Right atrium auricular region (tissue), 2 donors: ENCODE measurements at regions not wholly inside any gene's neighbourhood (a gene's known extent, or its start where the extent isn't known, plus 50 kb on each side); places are given as distances from the start of the nearest gene placed in this dataset.

ENCODE experiments used
- DNase-seq: peaks from one replicate; pipeline ENCODE4 v3.0.0-alpha.2; 2019; ENCODE audit warnings: low spot score
- H3K27ac ChIP-seq, 2 donors: fragments of 200-600 bp; sonication (generic); 1 replicate in 1 of 2; 2 replicates in 1 of 2; pipeline ENCODE4 v1.5.1; 2016 to 2019
- H3K27me3 ChIP-seq, 2 donors: fragments of 200-600 bp; sonication (generic); one replicate each; pipeline versions ENCODE4 v1.5.1 to v1.6.0; 2017 to 2019
- H3K36me3 ChIP-seq: fragments of 200-600 bp; sonication (generic); one replicate; pipeline ENCODE4 v1.5.1; 2016
- H3K4me1 ChIP-seq, 2 donors: fragments of 200-600 bp; sonication (generic); one replicate each; pipeline versions ENCODE4 v1.5.1 to v1.6.0; 2017 to 2019
- H3K4me3 ChIP-seq, 2 donors: fragments of 200-600 bp; sonication (generic); 1 replicate in 1 of 2; 2 replicates in 1 of 2; pipeline ENCODE4 v1.5.1; 2017 to 2019; ENCODE audit warnings: mild to moderate bottlenecking in 1 of 2, moderate library complexity in 1 of 2
- H3K9me3 ChIP-seq, 2 donors: fragments of 200-600 bp; sonication (generic); one replicate each; pipeline ENCODE4 v1.5.1; 2019
- CTCF ChIP-seq, 2 donors: fragments of 200-600 bp; sonication (generic); IDR thresholded peaks; one replicate each; pipeline ENCODE4 v1.5.1; 2019; ENCODE audit warnings: antibody characterized with exemption in 2 of 2

GRCh38 chr3:163684651-163685050 is 1393.6 kb downstream of the SI start:
- Histone ChIP-seq H3K36me3 (no peaks in the 10 kb centered on the region), H3K27ac (no peak overlapping the region), H3K27me3 (no peaks in the 10 kb centered on the region), H3K9me3 (peaks cover 0 to 8% of the 10 kb centered on the region in 2 donors), H3K4me1 (no peaks in the 10 kb centered on the region), H3K4me3 (no peak overlapping the region)
- no peak for TF ChIP-seq CTCF (IDR thresholded peaks at IDR 0.05)
- no peak for DNase-seq

GRCh38 chr3:163672954-163673353 is 1405.3 kb downstream of the SI start:
- Histone ChIP-seq H3K9me3 (no peaks in the 10 kb centered on the region), H3K27me3 (no peaks in the 10 kb centered on the region), H3K4me3 (no peak overlapping the region), H3K4me1 (no peaks in the 10 kb centered on the region), H3K27ac (no peak overlapping the region), H3K36me3 (no peaks in the 10 kb centered on the region)
- no peak for TF ChIP-seq CTCF (IDR thresholded peaks at IDR 0.05)
- DNase-seq = no peak

- TF ChIP-seq CTCF (IDR thresholded peaks at IDR 0.05) = no peak
- no peaks in the 10 kb centered on the region for H3K36me3 ChIP-seq
- DNase-seq = no peak
- no peak overlapping the region for H3K27ac ChIP-seq
- H3K9me3 ChIP-seq = no peaks in the 10 kb centered on the region
- H3K4me1 ChIP-seq = no peaks in the 10 kb centered on the region
- no peaks in the 10 kb centered on the region for H3K27me3 ChIP-seq
- no peak overlapping the region for H3K4me3 ChIP-seq
Observed at GRCh38 chr3:163671201-163671600, 1407.1 kb downstream of the SI start.

- no peaks in the 10 kb centered on the region for H3K4me1 ChIP-seq
- no peak overlapping the region for H3K4me3 ChIP-seq
- no peaks in the 10 kb centered on the region for H3K27me3 ChIP-seq
- no peak for TF ChIP-seq CTCF (IDR thresholded peaks at IDR 0.05)
- H3K9me3 ChIP-seq = no peaks in the 10 kb centered on the region
- no peaks in the 10 kb centered on the region for H3K36me3 ChIP-seq
- no peak overlapping the region for H3K27ac ChIP-seq
- no peak for DNase-seq
Observed at GRCh38 chr3:163664466-163664865, 1413.8 kb downstream of the SI start.

- H3K27me3 ChIP-seq = no peaks in the 10 kb centered on the region
- no peak for DNase-seq
- no peak overlapping the region for H3K27ac ChIP-seq
- no peaks in the 10 kb centered on the region for H3K36me3 ChIP-seq
- H3K4me3 ChIP-seq = no peak overlapping the region
- H3K9me3 ChIP-seq = no peaks in the 10 kb centered on the region
- TF ChIP-seq CTCF (IDR thresholded peaks at IDR 0.05) = no peak
- H3K4me1 ChIP-seq = no peaks in the 10 kb centered on the region
Observed at GRCh38 chr3:163657088-163657487, 1421.2 kb downstream of the SI start.

GRCh38 chr3:163655021-163655420 is 1423.3 kb downstream of the SI start:
- Histone ChIP-seq H3K36me3 (no peaks in the 10 kb centered on the region), H3K4me3 (no peak overlapping the region), H3K27ac (no peak overlapping the region), H3K27me3 (no peaks in the 10 kb centered on the region), H3K9me3 (no peaks in the 10 kb centered on the region), H3K4me1 (no peaks in the 10 kb centered on the region)
- DNase-seq = no peak
- TF ChIP-seq CTCF (IDR thresholded peaks at IDR 0.05) = no peak
